A549 (cell line): ENCODE measurements at regions not wholly inside any gene's neighbourhood (a gene's known extent, or its start where the extent isn't known, plus 50 kb on each side); places are given as distances from the start of the nearest gene placed in this dataset.

Experiments used
- BCL3 ChIP-seq: fragments of >200 bp; sonication (Bioruptor Twin); formaldehyde crosslinking; IDR thresholded peaks from 3 replicates; pipeline ENCODE4 v1.6.1; 2016
- CHD2 ChIP-seq: fragments of 150-350 bp; IDR thresholded peaks from 2 replicates; pipeline ENCODE4 v1.6.1; 2014; ENCODE audit warnings: low read length; ENCODE audit not compliant: partially characterized antibody
- CTCF ChIP-seq: fragments of >200 bp; sonication (Bioruptor Twin); formaldehyde crosslinking; IDR thresholded peaks from 3 replicates; pipeline ENCODE4 v1.5.1; 2016
- MAX ChIP-seq: IDR thresholded peaks from 2 replicates; pipeline ENCODE4 v1.6.1; 2012
- PBX3 ChIP-seq: IDR thresholded peaks from 2 replicates; pipeline ENCODE4 v1.6.1; 2012
- POLR2AphosphoS2 ChIP-seq: conservative IDR thresholded peaks from 2 replicates; pipeline ENCODE4 v1.6.1; 2012; ENCODE audit warnings: low read length, improper control_type of control experiment, inconsistent platforms
- SMC3 ChIP-seq: fragments of >200 bp; sonication (Bioruptor Twin); formaldehyde crosslinking; IDR thresholded peaks from 3 replicates; pipeline ENCODE4 v1.6.1; 2018; ENCODE audit warnings: inconsistent platforms

- TF ChIP-seq CTCF, result no peak
- no peak for TF ChIP-seq POLR2AphosphoS2
- no peak for TF ChIP-seq MAX
- no peak for TF ChIP-seq SMC3
- TF ChIP-seq CHD2, result no peak
- no peak for TF ChIP-seq PBX3
- TF ChIP-seq BCL3, result no peak
Observed at GRCh38 chr6:139800837-139801236, 426.4 kb upstream of the CITED2 start.
